GM12878 (cell line): ENCODE measurements at regions not wholly inside any gene's neighbourhood (a gene's known extent, or its start where the extent isn't known, plus 50 kb on each side); places are given as distances from the start of the nearest gene placed in this dataset.

Experiments used
- ATAC-seq: fragments of 200-7000 bp; cut with Tn5 transposase; 3 replicates; pipeline ENCODE4 v1.9.1; 2020; ENCODE audit warnings: mild to moderate bottlenecking, moderate library complexity
- BruUV-seq: library from RNA; stranded (reverse); fragments of 400-500 nt; replicated peaks from 2 replicates; lab custom pipeline; 2021; lab: Mats Ljungman, UMichigan
- CTCF ChIA-PET: fragments of 300-600 bp; sonication (Branson Sonifier 250); formaldehyde crosslinking; extraction: SDS; loops from one replicate; lab custom pipeline; 2021; ENCODE audit warnings: inconsistent platforms; lab: Yijun Ruan, JAX
- POLR2A ChIA-PET: fragments of 350-600 bp; formaldehyde crosslinking; extraction: SDS; loops from one replicate; lab custom pipeline; 2021; ENCODE audit warnings: inconsistent platforms; lab: Charles Lee
- RAD21 ChIA-PET: fragments of 300-600 bp; sonication (Branson Sonifier 250); formaldehyde crosslinking; loops from one replicate; lab custom pipeline; 2023; ENCODE audit warnings: antibody characterized with exemption; ENCODE audit not compliant: unreplicated experiment; lab: Charles Lee
- SMC1A ChIA-PET: fragments of 300-600 bp; sonication (Branson Sonifier 250); formaldehyde crosslinking; loops from one replicate; lab custom pipeline; 2023; ENCODE audit not compliant: unreplicated experiment, uncharacterized antibody; lab: Charles Lee
- DNase-seq: peaks from one replicate; pipeline ENCODE4 v3.0.0-alpha.2; 2011; ENCODE audit warnings: low read depth, low spot score
- FAIRE-seq: peaks from 3 replicates; lab custom pipeline; 2011; peaks lifted over from hg19 to GRCh38; lab: Jason Lieb, UNC
- H2AFZ ChIP-seq: 2 replicates; pipeline ENCODE4 v1.6.0; 2011; ENCODE audit warnings: low read depth, low read length, control low read depth; ENCODE audit not compliant: control insufficient read depth
- H3K27ac ChIP-seq: 2 replicates; pipeline ENCODE4 v1.5.1; 2011; ENCODE audit warnings: control low read depth; ENCODE audit not compliant: control insufficient read depth, insufficient read depth
- H3K27me3 ChIP-seq, 2 experiments: replicated peaks in 1 of 2; 2 replicates each; pipeline versions ENCODE4 v1.6.0 to v1.6.1; 2011; ENCODE audit warnings: low read length in 1 of 2; ENCODE audit not compliant: control insufficient read depth in 2 of 2, insufficient read depth in 2 of 2
- H3K36me3 ChIP-seq, 2 experiments: 2 replicates each; pipeline ENCODE4 v1.5.1; 2011; ENCODE audit warnings: low read length in 1 of 2; ENCODE audit not compliant: control insufficient read depth in 2 of 2, insufficient read depth in 2 of 2
- H3K4me1 ChIP-seq: 2 replicates; pipeline ENCODE4 v1.6.1; 2011; ENCODE audit warnings: mild to moderate bottlenecking, low read length, moderate library complexity, mixed read lengths; ENCODE audit not compliant: control insufficient read depth, insufficient read depth
- H3K4me2 ChIP-seq: 2 replicates; pipeline ENCODE4 v1.6.0; 2011; ENCODE audit warnings: control low read depth; ENCODE audit not compliant: control insufficient read depth, insufficient read depth
- H3K4me3 ChIP-seq: fragments of 200-600 bp; sonication (generic); 2 replicates; pipeline ENCODE4 v1.5.1; 2016
- H3K79me2 ChIP-seq: 2 replicates; pipeline ENCODE4 v1.6.0; 2011; ENCODE audit warnings: low read length; ENCODE audit not compliant: control insufficient read depth, insufficient read depth
- H3K9ac ChIP-seq: 2 replicates; pipeline ENCODE4 v1.8.0; 2011; ENCODE audit warnings: low read length, control low read depth, mixed read lengths; ENCODE audit not compliant: control insufficient read depth, insufficient read depth
- H3K9me3 ChIP-seq: replicated peaks from 3 replicates; pipeline ENCODE4 v1.5.1; 2011; ENCODE audit warnings: mild to moderate bottlenecking, low read length; ENCODE audit not compliant: control insufficient read depth, insufficient read depth
- H4K20me1 ChIP-seq: 2 replicates; pipeline ENCODE4 v1.6.0; 2011; ENCODE audit not compliant: control insufficient read depth, insufficient read depth
- BHLHE40 ChIP-seq, 2 experiments: fragments of 450-650 bp in 1 of 2; IDR thresholded peaks; 2 replicates each; pipeline ENCODE4 v1.6.1; 2011 to 2017; ENCODE audit warnings: low read depth in 2 of 2, borderline replicate concordance in 1 of 2, improper control_type of control experiment in 1 of 2, low read length in 1 of 2, mild to moderate bottlenecking in 1 of 2
- DPF2 ChIP-seq: fragments of 450-650 bp; IDR thresholded peaks from 2 replicates; pipeline ENCODE4 v1.6.1; 2017; ENCODE audit warnings: mild to moderate bottlenecking
- GABPA ChIP-seq: IDR thresholded peaks from 2 replicates; pipeline ENCODE4 v1.6.1; 2014; ENCODE audit warnings: antibody characterized with exemption, low read depth, mild to moderate bottlenecking, inconsistent platforms
- MEF2A ChIP-seq: IDR thresholded peaks from 2 replicates; pipeline ENCODE4 v1.6.1; 2011; ENCODE audit warnings: low read depth, mild to moderate bottlenecking, low read length, moderate library complexity; ENCODE audit not compliant: insufficient read depth
- NFIC ChIP-seq: IDR thresholded peaks from 2 replicates; pipeline ENCODE4 v1.6.1; 2012; ENCODE audit warnings: low read depth, mild to moderate bottlenecking, inconsistent platforms, low read length, moderate library complexity
- NRF1 ChIP-seq: conservative IDR thresholded peaks from 2 replicates; pipeline ENCODE4 v1.6.1; 2011; ENCODE audit warnings: mild to moderate bottlenecking, low read depth, low read length, improper control_type of control experiment
- PAX8 ChIP-seq: fragments of 450-650 bp; IDR thresholded peaks from 2 replicates; pipeline ENCODE4 v1.6.1; 2017; ENCODE audit warnings: mild to moderate bottlenecking, moderate library complexity
- RB1 ChIP-seq: fragments of 450-650 bp; formaldehyde crosslinking; IDR thresholded peaks from 2 replicates; pipeline ENCODE4 v1.6.1; 2017; ENCODE audit warnings: mild to moderate bottlenecking, borderline replicate concordance
- SIX5 ChIP-seq: IDR thresholded peaks from 2 replicates; pipeline ENCODE4 v1.6.1; 2011; ENCODE audit warnings: mild to moderate bottlenecking, low read depth, low read length, moderate library complexity; ENCODE audit not compliant: severe bottlenecking
- SMAD1 ChIP-seq: fragments of 450-650 bp; IDR thresholded peaks from 2 replicates; pipeline ENCODE4 v1.6.1; 2018; ENCODE audit warnings: mild to moderate bottlenecking, low read depth; ENCODE audit not compliant: partially characterized antibody
- SMAD5 ChIP-seq: IDR thresholded peaks from 2 replicates; pipeline ENCODE4 v1.6.1; 2016; ENCODE audit warnings: antibody characterized with exemption, low read depth
- ZZZ3 ChIP-seq: IDR thresholded peaks from 2 replicates; pipeline ENCODE4 v1.6.1; 2011; ENCODE audit warnings: low read depth; ENCODE audit not compliant: control insufficient read depth, insufficient read length
- WGBS: methylation state at CpG from one replicate; pipeline ENCODE4 v1.1.6; 2016; ENCODE audit warnings: low lambda C conversion rate; ENCODE audit not compliant: insufficient replicate concordance, insufficient coverage; ENCODE audit errors: missing lambda C conversion rate; 5-methylcytosine and 5-hydroxymethylcytosine counted together
- in situ Hi-C: fragments of 300-500 bp; cut with MboI; formaldehyde crosslinking; loops from 9 replicates; pipeline ENCODE4 v1.14.3; 2018; ENCODE audit warnings: mixed read lengths
- intact Hi-C: fragments of 100-400 bp; cut with micrococcal nuclease; formaldehyde crosslinking; loops from one replicate; pipeline ENCODE4 v1.14.2; 2022; ENCODE audit not compliant: unreplicated experiment
- TF ChIP-seq, protein P1 (sequence below): fragments of 450-650 bp; IDR thresholded peaks from 2 replicates; pipeline ENCODE4 v1.6.1; 2016; ENCODE audit warnings: mild to moderate bottlenecking, moderate library complexity, borderline replicate concordance
- TF ChIP-seq, protein P2 (sequence below): fragments of 450-650 bp; IDR thresholded peaks from 2 replicates; pipeline ENCODE4 v1.6.1; 2017; ENCODE audit warnings: low read depth, mild to moderate bottlenecking, moderate library complexity
- TF ChIP-seq, protein P3 (sequence below): IDR thresholded peaks from 2 replicates; pipeline ENCODE4 v1.6.1; 2011; ENCODE audit warnings: borderline replicate concordance, low read depth, mild to moderate bottlenecking, moderate library complexity, mixed read lengths, low read length; ENCODE audit not compliant: insufficient read depth; ENCODE audit errors: extremely low read length
- TF ChIP-seq, protein P4 (sequence below): fragments of 450-650 bp; IDR thresholded peaks from 2 replicates; pipeline ENCODE4 v1.6.1; 2017; ENCODE audit warnings: antibody characterized with exemption, mild to moderate bottlenecking, moderate library complexity

DNA sequence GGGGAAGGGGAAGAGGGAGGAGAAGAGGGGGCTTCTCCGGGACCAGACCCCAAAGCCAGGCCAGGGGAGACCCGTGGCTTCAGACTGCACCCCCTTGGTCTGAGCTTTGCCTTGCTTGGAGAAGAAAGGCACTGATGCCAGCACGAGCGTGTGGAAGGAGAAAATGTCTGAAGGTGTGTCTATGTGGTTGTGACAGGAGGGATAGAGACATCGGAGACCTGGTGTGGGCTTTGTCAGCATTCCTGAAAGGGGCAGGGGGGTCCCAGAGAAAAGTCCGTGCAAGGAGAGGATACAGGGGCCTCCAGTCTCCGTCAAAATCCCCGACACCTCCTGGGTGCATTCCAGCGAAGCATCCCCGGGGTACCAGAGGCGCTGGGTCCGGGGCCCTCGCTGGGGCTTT, 139.0 kb upstream of the LHX5 start:
- Histone ChIP-seq H3K4me2 (no peak overlapping the region), H3K27me3 (peaks cover 4 to 7% of the 10 kb centered on the region in 2 experiments; a peak in 3 of 4 replicates)
- no peak for TF ChIP-seq ZZZ3
- no peak for TF ChIP-seq NFIC
- TF ChIP-seq MEF2A = no peak
- TF ChIP-seq, protein P1, sequence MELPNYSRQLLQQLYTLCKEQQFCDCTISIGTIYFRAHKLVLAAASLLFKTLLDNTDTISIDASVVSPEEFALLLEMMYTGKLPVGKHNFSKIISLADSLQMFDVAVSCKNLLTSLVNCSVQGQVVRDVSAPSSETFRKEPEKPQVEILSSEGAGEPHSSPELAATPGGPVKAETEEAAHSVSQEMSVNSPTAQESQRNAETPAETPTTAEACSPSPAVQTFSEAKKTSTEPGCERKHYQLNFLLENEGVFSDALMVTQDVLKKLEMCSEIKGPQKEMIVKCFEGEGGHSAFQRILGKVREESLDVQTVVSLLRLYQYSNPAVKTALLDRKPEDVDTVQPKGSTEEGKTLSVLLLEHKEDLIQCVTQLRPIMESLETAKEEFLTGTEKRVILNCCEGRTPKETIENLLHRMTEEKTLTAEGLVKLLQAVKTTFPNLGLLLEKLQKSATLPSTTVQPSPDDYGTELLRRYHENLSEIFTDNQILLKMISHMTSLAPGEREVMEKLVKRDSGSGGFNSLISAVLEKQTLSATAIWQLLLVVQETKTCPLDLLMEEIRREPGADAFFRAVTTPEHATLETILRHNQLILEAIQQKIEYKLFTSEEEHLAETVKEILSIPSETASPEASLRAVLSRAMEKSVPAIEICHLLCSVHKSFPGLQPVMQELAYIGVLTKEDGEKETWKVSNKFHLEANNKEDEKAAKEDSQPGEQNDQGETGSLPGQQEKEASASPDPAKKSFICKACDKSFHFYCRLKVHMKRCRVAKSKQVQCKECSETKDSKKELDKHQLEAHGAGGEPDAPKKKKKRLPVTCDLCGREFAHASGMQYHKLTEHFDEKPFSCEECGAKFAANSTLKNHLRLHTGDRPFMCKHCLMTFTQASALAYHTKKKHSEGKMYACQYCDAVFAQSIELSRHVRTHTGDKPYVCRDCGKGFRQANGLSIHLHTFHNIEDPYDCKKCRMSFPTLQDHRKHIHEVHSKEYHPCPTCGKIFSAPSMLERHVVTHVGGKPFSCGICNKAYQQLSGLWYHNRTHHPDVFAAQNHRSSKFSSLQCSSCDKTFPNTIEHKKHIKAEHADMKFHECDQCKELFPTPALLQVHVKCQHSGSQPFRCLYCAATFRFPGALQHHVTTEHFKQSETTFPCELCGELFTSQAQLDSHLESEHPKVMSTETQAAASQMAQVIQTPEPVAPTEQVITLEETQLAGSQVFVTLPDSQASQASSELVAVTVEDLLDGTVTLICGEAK = no peak
- no peak for TF ChIP-seq DPF2
- no peak for TF ChIP-seq RB1
- TF ChIP-seq SIX5 = no peak
- TF ChIP-seq PAX8 = no peak
- TF ChIP-seq NRF1 = no peak
- TF ChIP-seq, protein P2, sequence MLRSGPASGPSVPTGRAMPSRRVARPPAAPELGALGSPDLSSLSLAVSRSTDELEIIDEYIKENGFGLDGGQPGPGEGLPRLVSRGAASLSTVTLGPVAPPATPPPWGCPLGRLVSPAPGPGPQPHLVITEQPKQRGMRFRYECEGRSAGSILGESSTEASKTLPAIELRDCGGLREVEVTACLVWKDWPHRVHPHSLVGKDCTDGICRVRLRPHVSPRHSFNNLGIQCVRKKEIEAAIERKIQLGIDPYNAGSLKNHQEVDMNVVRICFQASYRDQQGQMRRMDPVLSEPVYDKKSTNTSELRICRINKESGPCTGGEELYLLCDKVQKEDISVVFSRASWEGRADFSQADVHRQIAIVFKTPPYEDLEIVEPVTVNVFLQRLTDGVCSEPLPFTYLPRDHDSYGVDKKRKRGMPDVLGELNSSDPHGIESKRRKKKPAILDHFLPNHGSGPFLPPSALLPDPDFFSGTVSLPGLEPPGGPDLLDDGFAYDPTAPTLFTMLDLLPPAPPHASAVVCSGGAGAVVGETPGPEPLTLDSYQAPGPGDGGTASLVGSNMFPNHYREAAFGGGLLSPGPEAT = no peak
- no peak for TF ChIP-seq SMAD5
- TF ChIP-seq BHLHE40 (IDR thresholded peaks at IDR 0.05; ENCODE audit: borderline replicate concordance in 1 of 2, low read depth in 2 of 2, low read length in 1 of 2) = no peak
- TF ChIP-seq, protein P3, sequence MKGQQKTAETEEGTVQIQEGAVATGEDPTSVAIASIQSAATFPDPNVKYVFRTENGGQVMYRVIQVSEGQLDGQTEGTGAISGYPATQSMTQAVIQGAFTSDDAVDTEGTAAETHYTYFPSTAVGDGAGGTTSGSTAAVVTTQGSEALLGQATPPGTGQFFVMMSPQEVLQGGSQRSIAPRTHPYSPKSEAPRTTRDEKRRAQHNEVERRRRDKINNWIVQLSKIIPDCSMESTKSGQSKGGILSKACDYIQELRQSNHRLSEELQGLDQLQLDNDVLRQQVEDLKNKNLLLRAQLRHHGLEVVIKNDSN = no peak
- TF ChIP-seq, protein P4, sequence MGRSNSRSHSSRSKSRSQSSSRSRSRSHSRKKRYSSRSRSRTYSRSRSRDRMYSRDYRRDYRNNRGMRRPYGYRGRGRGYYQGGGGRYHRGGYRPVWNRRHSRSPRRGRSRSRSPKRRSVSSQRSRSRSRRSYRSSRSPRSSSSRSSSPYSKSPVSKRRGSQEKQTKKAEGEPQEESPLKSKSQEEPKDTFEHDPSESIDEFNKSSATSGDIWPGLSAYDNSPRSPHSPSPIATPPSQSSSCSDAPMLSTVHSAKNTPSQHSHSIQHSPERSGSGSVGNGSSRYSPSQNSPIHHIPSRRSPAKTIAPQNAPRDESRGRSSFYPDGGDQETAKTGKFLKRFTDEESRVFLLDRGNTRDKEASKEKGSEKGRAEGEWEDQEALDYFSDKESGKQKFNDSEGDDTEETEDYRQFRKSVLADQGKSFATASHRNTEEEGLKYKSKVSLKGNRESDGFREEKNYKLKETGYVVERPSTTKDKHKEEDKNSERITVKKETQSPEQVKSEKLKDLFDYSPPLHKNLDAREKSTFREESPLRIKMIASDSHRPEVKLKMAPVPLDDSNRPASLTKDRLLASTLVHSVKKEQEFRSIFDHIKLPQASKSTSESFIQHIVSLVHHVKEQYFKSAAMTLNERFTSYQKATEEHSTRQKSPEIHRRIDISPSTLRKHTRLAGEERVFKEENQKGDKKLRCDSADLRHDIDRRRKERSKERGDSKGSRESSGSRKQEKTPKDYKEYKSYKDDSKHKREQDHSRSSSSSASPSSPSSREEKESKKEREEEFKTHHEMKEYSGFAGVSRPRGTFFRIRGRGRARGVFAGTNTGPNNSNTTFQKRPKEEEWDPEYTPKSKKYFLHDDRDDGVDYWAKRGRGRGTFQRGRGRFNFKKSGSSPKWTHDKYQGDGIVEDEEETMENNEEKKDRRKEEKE = no peak
- TF ChIP-seq GABPA = no peak
- no peak for TF ChIP-seq SMAD1
- TF ChIP-seq, all 136 proteins: peak for 0
- no peak for ATAC-seq
- ChIA-PET RAD21 (no interaction called here), SMC1A (no interaction called here), POLR2A (no interaction called here), CTCF (no interaction called here)
- Histone ChIP-seq H4K20me1 (no peaks in the 10 kb centered on the region), H3K4me1 (no peaks in the 10 kb centered on the region), H3K36me3 (no peaks in the 10 kb centered on the region), H2AFZ (no peak overlapping the region), H3K4me3 (no peak overlapping the region), H3K27ac (no peak overlapping the region), H3K79me2 (no peaks in the 10 kb centered on the region), H3K9ac (no peak overlapping the region), H3K9me3 (no peaks in the 10 kb centered on the region)
- DNase-seq = no peak
- WGBS = under 1% methylated on average over 12 of the region's 13 CpGs
- no peak for FAIRE-seq
- in situ Hi-C loops (no loop called here), intact Hi-C loops (no loop called here)
- BruUV-seq = no TSS peak
